Activated B cell treated with CpG ODN at 0.5 μM for 24 hours (primary cell): ENCODE measurements at regions not wholly inside any gene's neighbourhood (a gene's known extent, or its start where the extent isn't known, plus 50 kb on each side); places are given as distances from the start of the nearest gene placed in this dataset.
A peak's percentile ranks its signal among the peaks of the same experiment; 100 is the strongest.
"Not testable (repeated sequence)": the region's sequence is repeated elsewhere in the genome, so short reads cannot be mapped to it uniquely, and the experiment has no call there.

Experiments
- ATAC-seq: fragments of 200-7000 bp; cut with Tn5 transposase; one replicate; pipeline ENCODE4 v1.10.0; 2021; ENCODE audit warnings: low read depth, mild to moderate bottlenecking, moderate library complexity
- CTCF ChIA-PET: fragments of 350-600 bp; sonication (Branson Sonifier 250); formaldehyde crosslinking; loops from one replicate; lab custom pipeline; 2021; ENCODE audit warnings: antibody characterized with exemption; lab: Charles Lee
- POLR2A ChIA-PET: fragments of 350-600 bp; sonication (Branson Sonifier 250); formaldehyde crosslinking; loops from one replicate; lab custom pipeline; 2021; ENCODE audit warnings: antibody characterized with exemption; lab: Charles Lee
- DNase-seq: peaks from one replicate; pipeline ENCODE4 v3.0.0; 2022
- H3K27ac Mint-ChIP-seq: one replicate; pipeline ENCODE4 v1.8.0; 2020; ENCODE audit warnings: mixed read lengths
- H3K27me3 Mint-ChIP-seq: one replicate; pipeline ENCODE4 v1.8.0; 2021; ENCODE audit warnings: mixed read lengths
- H3K36me3 Mint-ChIP-seq: one replicate; pipeline ENCODE4 v1.8.0; 2021; ENCODE audit warnings: low read depth, mixed read lengths
- H3K4me1 Mint-ChIP-seq: one replicate; pipeline ENCODE4 v1.8.0; 2021; ENCODE audit warnings: mixed read lengths
- H3K4me3 Mint-ChIP-seq: one replicate; pipeline ENCODE4 v1.8.0; 2020; ENCODE audit warnings: mild to moderate bottlenecking, mixed read lengths
- H3K9me3 Mint-ChIP-seq: one replicate; pipeline ENCODE4 v1.8.0; 2020; ENCODE audit warnings: mixed read lengths
- CTCF ChIP-seq: fragments of 200-600 bp; IDR thresholded peaks from one replicate; pipeline ENCODE4 v1.8.0; 2022; ENCODE audit warnings: antibody characterized with exemption, mild to moderate bottlenecking
- intact Hi-C: fragments of 100-400 bp; cut with micrococcal nuclease; formaldehyde crosslinking; loops from one replicate; pipeline ENCODE4 v1.15.1; 2024

GRCh38 chr3:59234884-59235633 is 185.2 kb upstream of the CFAP20DC start:
- ChIA-PET CTCF (no interaction called here), POLR2A (no interaction called here)
- H3K27me3 Mint-ChIP-seq, result peaks cover 1% of the 10 kb centered on the region
- peaks cover 5% of the 10 kb centered on the region for H3K36me3 Mint-ChIP-seq
- peaks cover 3% of the 10 kb centered on the region for H3K4me1 Mint-ChIP-seq
- H3K9me3 Mint-ChIP-seq, result peaks cover 12% of the 10 kb centered on the region
- intact Hi-C loops, result no loop called here
- H3K4me3 Mint-ChIP-seq, result no peak overlapping the region
- TF ChIP-seq CTCF, result no peak
- ATAC-seq (no peak), DNase-seq (no peak)
- no peak overlapping the region for H3K27ac Mint-ChIP-seq

- POLR2A ChIA-PET, H3K27ac Mint-ChIP-seq, H3K27me3 Mint-ChIP-seq, H3K36me3 Mint-ChIP-seq, H3K4me3 Mint-ChIP-seq, ATAC-seq, H3K4me1 Mint-ChIP-seq, intact Hi-C loops, DNase-seq, CTCF ChIA-PET: not testable (repeated sequence)
- H3K9me3 Mint-ChIP-seq, result peaks cover 18% of the 10 kb centered on the region
Measured at GRCh38 chr3:59230379-59230778, 180.6 kb upstream of the CFAP20DC start.

- no peak for TF ChIP-seq CTCF
- ChIA-PET CTCF (interaction anchor here (5.5 kb wide), 1 partner anchor 644 kb away, joined by 39 read pairs; no protein-coding TSS in a partner anchor), POLR2A (no interaction called here)
- intact Hi-C loops, result loop anchor here (2.0 to 10.0 kb wide), 4 partner anchors 219 to 572 kb away; no protein-coding TSS in a partner anchor
- no peak overlapping the region for H3K27ac Mint-ChIP-seq
- DNase-seq (no peak), ATAC-seq (no peak)
- H3K9me3 Mint-ChIP-seq, result no peaks in the 10 kb centered on the region
- no peaks in the 10 kb centered on the region for H3K4me1 Mint-ChIP-seq
- no peaks in the 10 kb centered on the region for H3K27me3 Mint-ChIP-seq
- H3K36me3 Mint-ChIP-seq, result no peaks in the 10 kb centered on the region
- H3K4me3 Mint-ChIP-seq, result no peak overlapping the region
Measured at GRCh38 chr3:59213860-59214259, 164.0 kb upstream of the CFAP20DC start.

GRCh38 chr3:59212128-59212779 is 162.4 kb upstream of the CFAP20DC start:
- H3K27ac Mint-ChIP-seq, result no peak overlapping the region
- no peaks in the 10 kb centered on the region for H3K9me3 Mint-ChIP-seq
- intact Hi-C loops, result loop anchor here (1.0 to 10.0 kb wide), 7 partner anchors 217 to 645 kb away; no protein-coding TSS in a partner anchor
- ChIA-PET CTCF (interaction anchor here (0.7 to 5.5 kb wide), 5 partner anchors 32 to 1737 kb away, joined by 3 to 39 read pairs (median 3); no protein-coding TSS in a partner anchor), POLR2A (no interaction called here)
- DNase-seq (no peak), ATAC-seq (peak; percentile 37)
- TF ChIP-seq CTCF, result no peak
- H3K4me3 Mint-ChIP-seq, result no peak overlapping the region
- no peaks in the 10 kb centered on the region for H3K36me3 Mint-ChIP-seq
- no peaks in the 10 kb centered on the region for H3K4me1 Mint-ChIP-seq
- peaks cover 3% of the 10 kb centered on the region for H3K27me3 Mint-ChIP-seq

GRCh38 chr3:59210260-59210659 is 160.4 kb upstream of the CFAP20DC start:
- H3K4me1 Mint-ChIP-seq, result no peaks in the 10 kb centered on the region
- H3K4me3 Mint-ChIP-seq, result no peak overlapping the region
- CTCF ChIA-PET, result interaction anchor here (5.5 kb wide), 1 partner anchor 647 kb away, joined by 39 read pairs; no protein-coding TSS in a partner anchor
- DNase-seq, result no peak
- H3K27ac Mint-ChIP-seq, result no peak overlapping the region
- peaks cover 5% of the 10 kb centered on the region for H3K27me3 Mint-ChIP-seq
- POLR2A ChIA-PET, result no interaction called here
- intact Hi-C loops, result loop anchor here (5.0 to 10.0 kb wide), 3 partner anchors 215 to 568 kb away; no protein-coding TSS in a partner anchor
- TF ChIP-seq CTCF, result no peak
- H3K9me3 Mint-ChIP-seq, result no peaks in the 10 kb centered on the region
- H3K36me3 Mint-ChIP-seq, result no peaks in the 10 kb centered on the region
- ATAC-seq, result no peak
